ENCODE measurements at regions not wholly inside any gene's neighbourhood (a gene's known extent, or its start where the extent isn't known, plus 50 kb on each side); places are given as distances from the start of the nearest gene placed in this dataset.

DNA sequence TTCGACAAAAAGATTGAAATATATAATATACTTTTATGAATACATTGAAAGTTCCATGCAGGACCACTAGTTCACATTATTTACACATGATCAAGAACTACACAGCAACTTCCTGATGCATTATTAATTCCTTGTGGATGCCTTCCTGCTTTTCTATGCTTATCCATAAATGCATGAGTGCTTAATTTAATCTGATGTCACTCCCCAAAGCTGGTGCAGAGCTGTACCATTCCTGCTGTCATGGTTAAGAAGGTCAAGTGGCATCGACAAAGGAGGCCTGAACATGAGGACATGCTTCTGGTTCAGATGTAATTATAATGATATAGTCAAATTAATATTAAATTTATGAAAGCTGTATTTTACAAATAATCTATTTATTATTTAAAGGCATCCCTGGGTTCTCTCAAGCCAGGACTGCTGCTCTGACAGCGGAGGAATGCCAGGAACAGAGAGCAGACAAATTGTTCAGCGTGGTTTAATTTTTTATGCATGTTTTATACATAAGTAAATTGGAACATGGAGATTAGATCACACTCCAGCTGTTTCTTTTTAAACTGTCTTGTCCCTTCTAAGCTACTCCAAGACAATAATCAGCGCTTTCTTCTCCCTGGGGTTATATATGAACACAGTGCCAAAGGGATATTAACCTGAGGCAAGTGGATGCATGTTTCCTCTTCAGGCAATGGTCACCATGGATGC, 307.3 kb upstream of the CNTNAP5 start:
- no peak overlapping the region for H3K4me3 ChIP-seq (ENCODE audit: low read depth, low read length)
- no peak for DNase-seq (ENCODE audit: low read depth)
- TF ChIP-seq, protein P1, sequence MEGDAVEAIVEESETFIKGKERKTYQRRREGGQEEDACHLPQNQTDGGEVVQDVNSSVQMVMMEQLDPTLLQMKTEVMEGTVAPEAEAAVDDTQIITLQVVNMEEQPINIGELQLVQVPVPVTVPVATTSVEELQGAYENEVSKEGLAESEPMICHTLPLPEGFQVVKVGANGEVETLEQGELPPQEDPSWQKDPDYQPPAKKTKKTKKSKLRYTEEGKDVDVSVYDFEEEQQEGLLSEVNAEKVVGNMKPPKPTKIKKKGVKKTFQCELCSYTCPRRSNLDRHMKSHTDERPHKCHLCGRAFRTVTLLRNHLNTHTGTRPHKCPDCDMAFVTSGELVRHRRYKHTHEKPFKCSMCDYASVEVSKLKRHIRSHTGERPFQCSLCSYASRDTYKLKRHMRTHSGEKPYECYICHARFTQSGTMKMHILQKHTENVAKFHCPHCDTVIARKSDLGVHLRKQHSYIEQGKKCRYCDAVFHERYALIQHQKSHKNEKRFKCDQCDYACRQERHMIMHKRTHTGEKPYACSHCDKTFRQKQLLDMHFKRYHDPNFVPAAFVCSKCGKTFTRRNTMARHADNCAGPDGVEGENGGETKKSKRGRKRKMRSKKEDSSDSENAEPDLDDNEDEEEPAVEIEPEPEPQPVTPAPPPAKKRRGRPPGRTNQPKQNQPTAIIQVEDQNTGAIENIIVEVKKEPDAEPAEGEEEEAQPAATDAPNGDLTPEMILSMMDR (IDR thresholded peaks at IDR 0.05; ENCODE audit: insufficient read depth, low read length): no peak

DNA sequence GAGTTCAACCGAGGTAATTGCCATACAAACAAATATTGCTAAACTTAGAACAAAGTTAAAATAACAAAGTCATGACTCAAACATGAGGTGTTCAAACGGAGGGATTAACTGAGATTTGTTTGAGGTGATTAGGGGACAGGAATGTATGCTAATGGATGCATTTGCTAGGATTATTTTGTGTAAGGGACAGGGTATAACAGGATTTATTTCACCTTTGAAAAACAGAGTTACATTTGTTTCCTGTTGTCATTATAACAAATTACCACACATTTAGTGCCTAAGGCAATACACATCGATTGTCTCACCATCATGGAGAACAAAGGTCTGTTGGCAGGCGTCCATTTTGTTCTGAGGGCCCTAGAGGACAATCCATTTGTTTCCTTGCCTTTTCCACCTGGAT, 304.3 kb upstream of the CNTNAP5 start:
- H3K4me3 ChIP-seq (ENCODE audit: low read depth, low read length): no peak overlapping the region
- DNase-seq (ENCODE audit: low read depth): no peak
- TF ChIP-seq, protein P1 (IDR thresholded peaks at IDR 0.05; ENCODE audit: insufficient read depth, low read length): no peak

DNA sequence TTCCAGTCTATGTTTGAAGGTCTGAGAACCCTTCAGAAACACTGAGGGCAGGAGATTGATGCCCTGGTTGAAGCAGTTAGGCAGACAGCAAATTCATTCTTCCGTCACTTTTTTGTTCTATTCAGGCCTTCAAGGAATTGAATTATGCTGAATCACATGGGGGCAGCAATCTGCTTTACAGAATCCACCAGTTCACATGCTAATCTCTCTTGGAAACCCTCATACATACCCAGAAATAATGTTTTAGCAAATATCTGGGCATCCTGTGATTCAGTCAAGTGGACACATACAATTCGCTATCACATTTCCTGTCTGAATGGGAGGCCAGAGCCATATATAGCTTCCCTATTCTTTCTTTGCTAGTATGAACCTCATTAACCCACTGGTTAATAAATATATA, 301.4 kb upstream of the CNTNAP5 start:
- no peak overlapping the region for H3K4me3 ChIP-seq (ENCODE audit: low read depth, low read length)
- TF ChIP-seq, protein P1 (IDR thresholded peaks at IDR 0.05; ENCODE audit: insufficient read depth, low read length): no peak
- DNase-seq (ENCODE audit: low read depth): no peak

DNA sequence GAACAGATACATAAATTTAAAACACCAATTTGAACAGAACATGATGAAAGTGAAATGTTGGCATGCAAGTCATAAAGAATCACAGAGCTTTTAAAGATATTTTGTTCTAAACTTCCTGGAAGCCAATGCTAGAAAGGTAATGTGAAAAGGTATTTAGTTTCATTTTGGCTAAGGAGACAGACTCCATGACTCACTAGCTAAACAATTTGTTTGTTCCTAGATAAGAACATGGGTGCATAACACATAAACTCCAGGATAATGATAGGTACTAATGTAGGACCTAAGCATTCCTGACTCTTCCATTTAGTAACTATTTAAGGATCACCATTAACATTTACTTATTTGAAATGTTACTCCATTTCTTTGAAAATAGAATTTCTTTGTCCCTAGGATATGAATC, 292.5 kb upstream of the CNTNAP5 start:
- H3K4me3 ChIP-seq (ENCODE audit: low read depth, low read length): no peak overlapping the region
- TF ChIP-seq, protein P1 (IDR thresholded peaks at IDR 0.05; ENCODE audit: insufficient read depth, low read length): no peak
- no peak for DNase-seq (ENCODE audit: low read depth)

DNA sequence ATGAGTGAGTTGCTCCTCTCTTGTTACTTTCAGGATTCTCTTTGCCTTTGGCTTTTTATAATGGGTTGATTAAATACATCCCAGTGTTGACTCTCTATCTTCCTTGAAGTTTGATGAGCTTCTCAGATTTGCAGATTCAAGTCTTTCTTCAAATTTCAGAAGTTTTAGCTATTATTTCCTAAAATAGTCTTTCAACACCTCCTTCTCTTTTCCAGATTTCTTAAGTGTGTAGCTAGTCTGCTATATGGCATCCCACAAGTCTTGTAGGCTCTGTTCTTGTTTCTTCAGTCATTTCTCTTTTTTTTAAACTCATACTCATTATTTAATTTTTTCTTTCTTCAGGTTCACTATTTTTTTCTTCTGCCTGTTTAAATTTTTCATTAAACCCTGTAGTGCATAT, 287.7 kb upstream of the CNTNAP5 start:
- no peak for DNase-seq (ENCODE audit: low read depth)
- H3K4me3 ChIP-seq (ENCODE audit: low read depth, low read length): no peak overlapping the region

DNA sequence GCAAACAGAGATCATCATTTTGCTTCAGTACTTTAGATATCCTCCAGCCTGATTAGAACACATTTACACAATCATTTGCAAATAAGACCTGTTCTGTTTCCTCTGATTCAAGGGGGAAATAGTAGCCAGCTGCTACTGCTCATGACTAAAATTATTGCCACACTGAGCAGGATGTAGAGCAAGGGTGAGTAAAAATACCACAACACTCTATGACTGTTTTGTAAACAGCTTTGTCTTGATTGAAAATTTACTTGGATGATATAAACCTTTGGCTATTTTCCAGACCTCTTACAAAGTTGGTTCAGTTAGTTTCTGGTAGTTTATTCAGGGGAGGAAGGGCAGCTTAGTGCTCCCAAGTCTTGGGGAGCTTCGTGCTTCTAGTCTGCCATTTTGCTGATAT, 286.4 kb upstream of the CNTNAP5 start:
- no peak overlapping the region for H3K4me3 ChIP-seq (ENCODE audit: low read depth, low read length)
- no peak for DNase-seq (ENCODE audit: low read depth)
- TF ChIP-seq, protein P1 (IDR thresholded peaks at IDR 0.05; ENCODE audit: insufficient read depth, low read length): no peak

More for the DNA sequence above, 287.7 kb upstream of the CNTNAP5 start:
- TF ChIP-seq, protein P1 (IDR thresholded peaks at IDR 0.05; ENCODE audit: insufficient read depth, low read length): no peak

DNA sequence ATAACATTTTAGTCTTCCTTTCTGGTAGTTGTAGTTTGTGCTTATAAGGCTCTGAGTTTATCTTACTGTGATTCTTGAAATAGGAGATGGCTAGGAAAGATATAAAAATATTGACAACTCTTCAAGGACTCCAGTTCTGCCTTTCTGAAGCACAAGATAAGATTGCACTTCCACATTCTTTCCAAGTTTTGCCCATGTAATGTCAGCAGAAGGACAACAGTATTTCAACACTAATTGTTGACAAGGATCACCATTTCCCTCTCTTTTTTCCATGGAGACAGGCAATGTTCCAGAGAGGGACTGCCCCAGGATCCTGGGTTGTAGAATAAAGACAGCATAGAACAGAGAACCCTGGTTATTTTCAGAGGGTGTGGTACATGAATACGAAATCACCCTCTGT, 279.1 kb upstream of the CNTNAP5 start:
- no peak for DNase-seq (ENCODE audit: low read depth)
- H3K4me3 ChIP-seq (ENCODE audit: low read depth, low read length): no peak overlapping the region
- TF ChIP-seq, protein P1 (IDR thresholded peaks at IDR 0.05; ENCODE audit: insufficient read depth, low read length): no peak
